Endothelial cell of umbilical vein (primary cell): ENCODE measurements at regions not wholly inside any gene's neighbourhood (a gene's known extent, or its start where the extent isn't known, plus 50 kb on each side); places are given as distances from the start of the nearest gene placed in this dataset.

Experiments
- BruUV-seq: library from RNA; stranded (reverse); fragments of 400-500 nt; replicated peaks from 2 replicates; lab custom pipeline; 2021; lab: Mats Ljungman, UMichigan
- CTCF ChIA-PET: fragments of 300-600, 350-600 bp; sonication (Branson Sonifier 250); formaldehyde crosslinking; loops from one replicate; lab custom pipeline; 2021; ENCODE audit warnings: antibody characterized with exemption, inconsistent platforms; lab: Charles Lee
- POLR2A ChIA-PET: fragments of 300-600, 350-600 bp; sonication (Branson Sonifier 250); formaldehyde crosslinking; loops from one replicate; lab custom pipeline; 2021; ENCODE audit warnings: antibody characterized with exemption, inconsistent platforms; lab: Charles Lee
- DNase-seq: peaks from one replicate; pipeline ENCODE4 v3.0.0-alpha.2; 2011; ENCODE audit warnings: low read depth, low spot score
- FAIRE-seq: peaks from 2 replicates; lab custom pipeline; 2011; peaks lifted over from hg19 to GRCh38; lab: Jason Lieb, UNC
- H2AFZ ChIP-seq: 2 replicates; pipeline ENCODE4 v1.6.0; 2012; ENCODE audit warnings: low read depth, low read length, control low read depth, inconsistent platforms
- H3K27ac ChIP-seq: 2 replicates; pipeline ENCODE4 v1.5.1; 2011; ENCODE audit warnings: low read depth, mild to moderate bottlenecking, control low read depth, low read length, moderate library complexity; ENCODE audit not compliant: insufficient read depth
- H3K27me3 ChIP-seq, 2 experiments: 2 replicates each; pipeline versions ENCODE4 v1.6.0 to v1.6.1; 2011; ENCODE audit warnings: low read length in 2 of 2, mixed read lengths in 1 of 2; ENCODE audit not compliant: control insufficient read depth in 2 of 2, insufficient read depth in 2 of 2
- H3K36me3 ChIP-seq, 2 experiments: 2 replicates in 1 of 2; 3 replicates in 1 of 2; pipeline ENCODE4 v1.5.1; 2011; ENCODE audit warnings: low read length in 2 of 2, mild to moderate bottlenecking in 1 of 2, moderate library complexity in 1 of 2; ENCODE audit not compliant: control insufficient read depth in 2 of 2, insufficient read depth in 2 of 2; ENCODE audit errors: extremely low read depth in 1 of 2
- H3K4me1 ChIP-seq: 3 replicates; pipeline ENCODE4 v1.5.1; 2011; ENCODE audit warnings: mild to moderate bottlenecking, low read length; ENCODE audit not compliant: control insufficient read depth, insufficient read depth; ENCODE audit errors: extremely low read depth
- H3K4me2 ChIP-seq: 2 replicates; pipeline ENCODE4 v1.6.1; 2011; ENCODE audit warnings: low read length, control low read depth, mixed read lengths; ENCODE audit not compliant: insufficient read depth
- H3K4me3 ChIP-seq, 3 experiments: fragments of 200-600 bp in 1 of 3; sonication (generic), shearing (Covaris generic) in 1 of 3; replicated peaks in 1 of 3; 2 replicates each; pipeline ENCODE4 v1.5.1; 2011 to 2016; ENCODE audit warnings: control low read depth in 3 of 3, low read length in 3 of 3, mild to moderate bottlenecking in 2 of 3, inconsistent platforms in 1 of 3, low read depth in 1 of 3, moderate library complexity in 1 of 3; ENCODE audit not compliant: insufficient read depth in 1 of 3
- H3K79me2 ChIP-seq: 2 replicates; pipeline ENCODE4 v1.6.0; 2012; ENCODE audit warnings: low read length, inconsistent platforms; ENCODE audit not compliant: control insufficient read depth, insufficient read depth
- H3K9ac ChIP-seq: replicated peaks from 2 replicates; pipeline ENCODE3; 2011; ENCODE audit warnings: low read length, control low read depth; ENCODE audit not compliant: insufficient read depth; ENCODE audit errors: extremely low read depth
- H3K9me1 ChIP-seq: replicated peaks from 3 replicates; pipeline ENCODE4 v1.6.0; 2011; ENCODE audit warnings: mild to moderate bottlenecking, low read length; ENCODE audit not compliant: control insufficient read depth, insufficient read depth; ENCODE audit errors: extremely low read depth
- H3K9me3 ChIP-seq: replicated peaks from 2 replicates; pipeline ENCODE4 v1.5.1; 2012; ENCODE audit warnings: low read length, inconsistent platforms; ENCODE audit not compliant: control insufficient read depth, insufficient read depth
- H4K20me1 ChIP-seq: replicated peaks from 2 replicates; pipeline ENCODE3; 2011; ENCODE audit warnings: mild to moderate bottlenecking, low read length; ENCODE audit not compliant: control insufficient read depth, insufficient read depth; ENCODE audit errors: extremely low read depth
- EZH2 ChIP-seq: IDR thresholded peaks from 2 replicates; pipeline ENCODE4 v1.6.1; 2012; ENCODE audit warnings: borderline replicate concordance, low read depth, mild to moderate bottlenecking, moderate library complexity, low read length, inconsistent platforms; ENCODE audit not compliant: severe bottlenecking
- FOS ChIP-seq: IDR thresholded peaks from 2 replicates; pipeline ENCODE4 v1.6.1; 2011; ENCODE audit warnings: mild to moderate bottlenecking, low read length, moderate library complexity, borderline replicate concordance; ENCODE audit not compliant: insufficient read depth
- dilution Hi-C: fragments of 300-500 bp; cut with MboI; formaldehyde crosslinking; loops from one replicate; pipeline ENCODE4 v1.15.0; 2019; ENCODE audit warnings: low sequenced_read_pairs; ENCODE audit not compliant: extremely low pct_ligation_motif_present
- intact Hi-C: fragments of 100-400 bp; cut with micrococcal nuclease; formaldehyde crosslinking; loops from one replicate; pipeline ENCODE4 v1.10.0; 2022
- TF ChIP-seq, protein P1 (sequence below), 2 donors: IDR thresholded peaks; 1 replicate in 1 of 2; 2 replicates in 1 of 2; pipeline ENCODE4 v1.5.1; 2011; ENCODE audit warnings: low read length in 2 of 2, mild to moderate bottlenecking in 2 of 2, moderate library complexity in 2 of 2, control low read depth in 1 of 2, inconsistent platforms in 1 of 2, low read depth in 1 of 2; ENCODE audit not compliant: insufficient read depth in 1 of 2; ENCODE audit errors: extremely low read depth in 1 of 2

DNA sequence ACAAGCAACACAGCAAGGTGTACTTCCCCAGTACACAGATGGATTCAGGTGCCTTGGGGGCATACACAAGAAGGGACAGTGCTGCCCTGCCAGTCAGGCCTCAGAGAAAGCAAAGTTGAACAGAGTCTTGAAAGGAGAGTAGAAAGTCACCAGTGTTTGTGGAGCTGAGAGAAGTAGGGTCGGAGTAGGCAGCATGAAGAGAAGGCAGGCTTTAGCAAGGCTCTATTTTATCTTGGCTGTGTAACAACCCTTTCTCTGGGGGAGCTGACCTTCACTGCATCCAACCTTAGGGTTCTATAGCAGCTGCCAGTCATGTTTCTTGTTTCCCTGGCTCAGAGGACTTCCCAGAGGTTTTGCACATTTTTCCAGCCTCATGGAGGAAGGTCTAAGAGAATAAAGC, 77.4 kb upstream of the BLID start:
- CTCF ChIA-PET = interaction anchor here (1.9 kb wide), 1 partner anchor 90 kb away, joined by 4 read pairs; no protein-coding TSS in a partner anchor
- Histone ChIP-seq H3K9me3 (no peaks in the 10 kb centered on the region), H3K27me3 (no peaks in the 10 kb centered on the region), H4K20me1 (no peaks in the 10 kb centered on the region), H3K4me2 (no peak overlapping the region), H3K9me1 (no peaks in the 10 kb centered on the region), H3K9ac (no peak overlapping the region), H3K4me1 (peaks cover 77% of the 10 kb centered on the region), H3K79me2 (peaks cover 5% of the 10 kb centered on the region), H3K27ac (peak overlapping the region; percentile 25), H2AFZ (no peak overlapping the region), H3K4me3 (no peak overlapping the region), H3K36me3 (no peaks in the 10 kb centered on the region)
- intact Hi-C loops = loop anchor here (10.0 kb wide), 2 partner anchors 871 to 1859 kb away; partner anchors contain the start of genes ARHGEF12 and HSPA8
- BruUV-seq = no TSS peak
- DNase-seq = no peak
- POLR2A ChIA-PET = no interaction called here
- dilution Hi-C loops = no loop called here
- FAIRE-seq = no peak
- no peak for TF ChIP-seq EZH2

DNA sequence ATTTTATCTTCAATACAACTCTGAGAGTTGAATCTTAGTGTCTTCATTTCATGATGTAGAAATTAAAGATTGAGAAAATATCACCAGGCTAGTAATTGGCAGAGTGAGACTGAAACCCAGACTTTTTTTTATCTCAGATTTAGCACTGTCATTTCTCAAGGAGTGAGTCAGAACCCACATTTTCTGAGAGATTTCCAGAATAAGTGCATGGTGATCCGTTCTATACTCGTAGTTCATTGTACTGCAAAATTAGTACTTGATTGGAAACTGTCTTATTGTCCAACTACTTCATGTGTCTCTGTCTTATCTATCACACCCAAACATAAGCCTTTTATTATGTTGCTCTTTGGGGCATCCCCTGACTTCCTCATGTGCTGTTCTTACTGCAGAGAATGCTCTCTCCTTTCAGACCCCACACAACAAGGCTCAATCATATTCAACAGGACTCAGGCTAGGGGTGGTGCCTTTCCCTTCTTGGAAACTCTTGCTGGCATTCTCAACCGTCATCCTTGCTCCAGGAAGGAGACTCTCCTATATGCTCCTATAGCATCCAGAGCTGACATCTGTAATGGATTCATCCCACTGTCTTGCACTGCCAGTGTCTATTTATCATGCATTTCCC, 76.7 kb upstream of the BLID start:
- no peak overlapping the region for H3K9ac ChIP-seq
- TF ChIP-seq, protein P1, sequence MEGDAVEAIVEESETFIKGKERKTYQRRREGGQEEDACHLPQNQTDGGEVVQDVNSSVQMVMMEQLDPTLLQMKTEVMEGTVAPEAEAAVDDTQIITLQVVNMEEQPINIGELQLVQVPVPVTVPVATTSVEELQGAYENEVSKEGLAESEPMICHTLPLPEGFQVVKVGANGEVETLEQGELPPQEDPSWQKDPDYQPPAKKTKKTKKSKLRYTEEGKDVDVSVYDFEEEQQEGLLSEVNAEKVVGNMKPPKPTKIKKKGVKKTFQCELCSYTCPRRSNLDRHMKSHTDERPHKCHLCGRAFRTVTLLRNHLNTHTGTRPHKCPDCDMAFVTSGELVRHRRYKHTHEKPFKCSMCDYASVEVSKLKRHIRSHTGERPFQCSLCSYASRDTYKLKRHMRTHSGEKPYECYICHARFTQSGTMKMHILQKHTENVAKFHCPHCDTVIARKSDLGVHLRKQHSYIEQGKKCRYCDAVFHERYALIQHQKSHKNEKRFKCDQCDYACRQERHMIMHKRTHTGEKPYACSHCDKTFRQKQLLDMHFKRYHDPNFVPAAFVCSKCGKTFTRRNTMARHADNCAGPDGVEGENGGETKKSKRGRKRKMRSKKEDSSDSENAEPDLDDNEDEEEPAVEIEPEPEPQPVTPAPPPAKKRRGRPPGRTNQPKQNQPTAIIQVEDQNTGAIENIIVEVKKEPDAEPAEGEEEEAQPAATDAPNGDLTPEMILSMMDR (IDR thresholded peaks at IDR 0.05; ENCODE audit: extremely low read depth in 1 of 2, insufficient read depth in 1 of 2, low read depth in 1 of 2, low read length in 2 of 2) = no peak
- TF ChIP-seq FOS (peak; percentile 64), EZH2 (no peak)
- BruUV-seq = no TSS peak
- peaks cover 5% of the 10 kb centered on the region for H3K79me2 ChIP-seq
- intact Hi-C loops (loop anchor here (10.0 kb wide), 2 partner anchors 872 to 1858 kb away; partner anchors contain the start of genes ARHGEF12 and HSPA8), dilution Hi-C loops (no loop called here)
- CTCF ChIA-PET = no interaction called here
- peak overlapping the region; percentile 3 for H3K4me2 ChIP-seq
- H2AFZ ChIP-seq = peak overlapping the region; percentile 9
- H3K9me3 ChIP-seq = no peaks in the 10 kb centered on the region
- FAIRE-seq = peak; percentile 42
- no peaks in the 10 kb centered on the region for H3K27me3 ChIP-seq
- peaks cover 77% of the 10 kb centered on the region for H3K4me1 ChIP-seq
- peak overlapping the region; percentile 44 for H3K27ac ChIP-seq
- no peaks in the 10 kb centered on the region for H3K9me1 ChIP-seq
- no peaks in the 10 kb centered on the region for H3K36me3 ChIP-seq
- peak; percentile 41 for DNase-seq
- no peaks in the 10 kb centered on the region for H4K20me1 ChIP-seq
- POLR2A ChIA-PET = no interaction called here
- no peak overlapping the region for H3K4me3 ChIP-seq
